GM12878 (cell line): ENCODE measurements at regions not wholly inside any gene's neighbourhood (a gene's known extent, or its start where the extent isn't known, plus 50 kb on each side); places are given as distances from the start of the nearest gene placed in this dataset.

Source experiments
- BACH1 ChIP-seq: fragments of 450-650 bp; IDR thresholded peaks from 2 replicates; pipeline ENCODE4 v1.6.1; 2017; ENCODE audit warnings: mild to moderate bottlenecking, borderline replicate concordance
- MXI1 ChIP-seq: fragments of 150-350 bp; IDR thresholded peaks from 2 replicates; pipeline ENCODE4 v1.6.1; 2011; ENCODE audit warnings: low read depth, mild to moderate bottlenecking, inconsistent platforms, low read length, improper control_type of control experiment
- POLR2A ChIP-seq: IDR thresholded peaks from 2 replicates; pipeline ENCODE4 v1.6.1; 2011; ENCODE audit warnings: low read depth, mild to moderate bottlenecking, low read length
- TAF1 ChIP-seq: IDR thresholded peaks from 2 replicates; pipeline ENCODE4 v1.6.1; 2011; ENCODE audit warnings: mild to moderate bottlenecking, low read depth, low read length, borderline replicate concordance
- YY1 ChIP-seq: IDR thresholded peaks from 2 replicates; pipeline ENCODE4 v1.6.1; 2011; ENCODE audit warnings: low read depth, mild to moderate bottlenecking, low read length
- ZSCAN29 ChIP-seq: fragments of 450-650 bp; IDR thresholded peaks from 2 replicates; pipeline ENCODE4 v1.6.1; 2017; ENCODE audit warnings: mild to moderate bottlenecking, moderate library complexity
- TF ChIP-seq, protein P1 (sequence below), 3 experiments: IDR thresholded peaks in 2 of 3; conservative IDR thresholded peaks in 1 of 3; 2 replicates each; pipeline ENCODE4 v1.5.1; 2011; ENCODE audit warnings: low read depth in 3 of 3, low read length in 3 of 3, mild to moderate bottlenecking in 3 of 3, control low read depth in 2 of 3, moderate library complexity in 2 of 3, inconsistent platforms in 1 of 3, mixed read lengths in 1 of 3; ENCODE audit not compliant: control insufficient read depth in 2 of 3, insufficient read depth in 1 of 3; ENCODE audit errors: extremely low read depth in 1 of 3
- TF ChIP-seq, protein P2 (sequence below): fragments of 450-650 bp; IDR thresholded peaks from 2 replicates; pipeline ENCODE4 v1.6.1; 2017; ENCODE audit warnings: mild to moderate bottlenecking, moderate library complexity
- TF ChIP-seq, protein P3 (sequence below): fragments of 150-350 bp; IDR thresholded peaks from 2 replicates; pipeline ENCODE4 v1.6.1; 2014; ENCODE audit warnings: mild to moderate bottlenecking, low read depth, low read length
- TF ChIP-seq, protein P4 (sequence below): fragments of 450-650 bp; formaldehyde crosslinking; IDR thresholded peaks from 2 replicates; pipeline ENCODE4 v1.4.0; 2022; ENCODE audit warnings: mild to moderate bottlenecking, moderate library complexity
- TF ChIP-seq, protein P5 (sequence below): IDR thresholded peaks from 2 replicates; pipeline ENCODE4 v1.6.1; 2012; ENCODE audit warnings: low read depth, low read length, improper control_type of control experiment
- TF ChIP-seq, protein P6 (sequence below): IDR thresholded peaks from 2 replicates; pipeline ENCODE4 v1.6.1; 2012; ENCODE audit warnings: improper control_type of control experiment, low read depth, low read length; ENCODE audit not compliant: insufficient replicate concordance

DNA sequence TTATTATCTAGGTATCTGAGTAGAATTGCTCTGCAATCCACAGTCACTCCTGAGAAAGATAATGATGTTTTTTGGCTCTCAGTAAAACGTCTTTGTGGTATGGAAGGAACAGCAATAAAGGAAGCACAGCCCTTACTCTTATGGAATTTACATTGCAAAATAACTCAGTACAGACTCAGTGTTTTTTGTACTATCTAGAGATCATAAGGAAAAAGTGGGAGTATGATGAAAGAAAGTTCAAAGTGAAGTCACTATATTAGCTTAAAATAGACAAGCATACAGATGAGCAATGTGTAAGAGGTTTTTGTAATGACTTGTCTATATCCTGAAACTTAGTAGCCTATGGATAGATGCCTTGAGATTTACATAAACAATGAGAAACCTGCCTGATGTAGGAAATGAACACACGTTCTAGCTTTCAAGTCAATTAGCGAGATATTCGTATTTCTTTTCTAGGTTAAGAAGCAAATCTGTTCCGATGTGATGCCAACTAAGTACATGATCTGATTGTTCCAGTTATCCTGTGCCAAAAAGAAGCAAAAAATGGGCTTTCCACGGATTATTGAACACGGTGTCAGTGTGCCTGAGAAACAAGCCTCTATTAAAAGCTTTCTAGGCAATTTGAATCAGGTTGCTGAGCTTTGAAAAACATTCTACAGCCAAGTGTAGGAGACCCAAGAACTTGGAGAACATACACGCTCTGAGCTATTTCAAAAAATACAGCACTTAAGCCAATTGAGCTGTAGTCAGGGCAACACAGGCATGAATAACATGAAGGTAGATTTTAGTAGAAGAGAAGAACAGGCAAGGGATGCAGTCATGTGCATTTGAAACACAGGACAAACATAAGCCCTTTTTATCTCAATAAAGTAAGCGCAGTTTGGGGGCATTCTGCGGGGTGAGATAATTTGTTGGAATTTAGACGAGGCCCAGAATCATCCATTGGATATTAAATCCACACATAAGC lies 86.3 kb upstream of the TAF11L2 start:
- TF ChIP-seq, protein P1, sequence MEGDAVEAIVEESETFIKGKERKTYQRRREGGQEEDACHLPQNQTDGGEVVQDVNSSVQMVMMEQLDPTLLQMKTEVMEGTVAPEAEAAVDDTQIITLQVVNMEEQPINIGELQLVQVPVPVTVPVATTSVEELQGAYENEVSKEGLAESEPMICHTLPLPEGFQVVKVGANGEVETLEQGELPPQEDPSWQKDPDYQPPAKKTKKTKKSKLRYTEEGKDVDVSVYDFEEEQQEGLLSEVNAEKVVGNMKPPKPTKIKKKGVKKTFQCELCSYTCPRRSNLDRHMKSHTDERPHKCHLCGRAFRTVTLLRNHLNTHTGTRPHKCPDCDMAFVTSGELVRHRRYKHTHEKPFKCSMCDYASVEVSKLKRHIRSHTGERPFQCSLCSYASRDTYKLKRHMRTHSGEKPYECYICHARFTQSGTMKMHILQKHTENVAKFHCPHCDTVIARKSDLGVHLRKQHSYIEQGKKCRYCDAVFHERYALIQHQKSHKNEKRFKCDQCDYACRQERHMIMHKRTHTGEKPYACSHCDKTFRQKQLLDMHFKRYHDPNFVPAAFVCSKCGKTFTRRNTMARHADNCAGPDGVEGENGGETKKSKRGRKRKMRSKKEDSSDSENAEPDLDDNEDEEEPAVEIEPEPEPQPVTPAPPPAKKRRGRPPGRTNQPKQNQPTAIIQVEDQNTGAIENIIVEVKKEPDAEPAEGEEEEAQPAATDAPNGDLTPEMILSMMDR (IDR thresholded peaks at IDR 0.05 in 2 of 3, conservative IDR thresholded peaks at IDR 0.05 in 1 of 3; ENCODE audit: control insufficient read depth in 2 of 3, extremely low read depth in 1 of 3, insufficient read depth in 1 of 3, low read depth in 3 of 3, low read length in 3 of 3), result no peak
- no peak for TF ChIP-seq MXI1
- TF ChIP-seq, protein P2, sequence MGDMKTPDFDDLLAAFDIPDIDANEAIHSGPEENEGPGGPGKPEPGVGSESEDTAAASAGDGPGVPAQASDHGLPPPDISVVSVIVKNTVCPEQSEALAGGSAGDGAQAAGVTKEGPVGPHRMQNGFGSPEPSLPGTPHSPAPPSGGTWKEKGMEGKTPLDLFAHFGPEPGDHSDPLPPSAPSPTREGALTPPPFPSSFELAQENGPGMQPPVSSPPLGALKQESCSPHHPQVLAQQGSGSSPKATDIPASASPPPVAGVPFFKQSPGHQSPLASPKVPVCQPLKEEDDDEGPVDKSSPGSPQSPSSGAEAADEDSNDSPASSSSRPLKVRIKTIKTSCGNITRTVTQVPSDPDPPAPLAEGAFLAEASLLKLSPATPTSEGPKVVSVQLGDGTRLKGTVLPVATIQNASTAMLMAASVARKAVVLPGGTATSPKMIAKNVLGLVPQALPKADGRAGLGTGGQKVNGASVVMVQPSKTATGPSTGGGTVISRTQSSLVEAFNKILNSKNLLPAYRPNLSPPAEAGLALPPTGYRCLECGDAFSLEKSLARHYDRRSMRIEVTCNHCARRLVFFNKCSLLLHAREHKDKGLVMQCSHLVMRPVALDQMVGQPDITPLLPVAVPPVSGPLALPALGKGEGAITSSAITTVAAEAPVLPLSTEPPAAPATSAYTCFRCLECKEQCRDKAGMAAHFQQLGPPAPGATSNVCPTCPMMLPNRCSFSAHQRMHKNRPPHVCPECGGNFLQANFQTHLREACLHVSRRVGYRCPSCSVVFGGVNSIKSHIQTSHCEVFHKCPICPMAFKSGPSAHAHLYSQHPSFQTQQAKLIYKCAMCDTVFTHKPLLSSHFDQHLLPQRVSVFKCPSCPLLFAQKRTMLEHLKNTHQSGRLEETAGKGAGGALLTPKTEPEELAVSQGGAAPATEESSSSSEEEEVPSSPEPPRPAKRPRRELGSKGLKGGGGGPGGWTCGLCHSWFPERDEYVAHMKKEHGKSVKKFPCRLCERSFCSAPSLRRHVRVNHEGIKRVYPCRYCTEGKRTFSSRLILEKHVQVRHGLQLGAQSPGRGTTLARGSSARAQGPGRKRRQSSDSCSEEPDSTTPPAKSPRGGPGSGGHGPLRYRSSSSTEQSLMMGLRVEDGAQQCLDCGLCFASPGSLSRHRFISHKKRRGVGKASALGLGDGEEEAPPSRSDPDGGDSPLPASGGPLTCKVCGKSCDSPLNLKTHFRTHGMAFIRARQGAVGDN, result no peak
- TF ChIP-seq ZSCAN29, result no peak
- TF ChIP-seq, protein P3, sequence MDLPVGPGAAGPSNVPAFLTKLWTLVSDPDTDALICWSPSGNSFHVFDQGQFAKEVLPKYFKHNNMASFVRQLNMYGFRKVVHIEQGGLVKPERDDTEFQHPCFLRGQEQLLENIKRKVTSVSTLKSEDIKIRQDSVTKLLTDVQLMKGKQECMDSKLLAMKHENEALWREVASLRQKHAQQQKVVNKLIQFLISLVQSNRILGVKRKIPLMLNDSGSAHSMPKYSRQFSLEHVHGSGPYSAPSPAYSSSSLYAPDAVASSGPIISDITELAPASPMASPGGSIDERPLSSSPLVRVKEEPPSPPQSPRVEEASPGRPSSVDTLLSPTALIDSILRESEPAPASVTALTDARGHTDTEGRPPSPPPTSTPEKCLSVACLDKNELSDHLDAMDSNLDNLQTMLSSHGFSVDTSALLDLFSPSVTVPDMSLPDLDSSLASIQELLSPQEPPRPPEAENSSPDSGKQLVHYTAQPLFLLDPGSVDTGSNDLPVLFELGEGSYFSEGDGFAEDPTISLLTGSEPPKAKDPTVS, result no peak
- TF ChIP-seq TAF1, result no peak
- TF ChIP-seq, protein P4, sequence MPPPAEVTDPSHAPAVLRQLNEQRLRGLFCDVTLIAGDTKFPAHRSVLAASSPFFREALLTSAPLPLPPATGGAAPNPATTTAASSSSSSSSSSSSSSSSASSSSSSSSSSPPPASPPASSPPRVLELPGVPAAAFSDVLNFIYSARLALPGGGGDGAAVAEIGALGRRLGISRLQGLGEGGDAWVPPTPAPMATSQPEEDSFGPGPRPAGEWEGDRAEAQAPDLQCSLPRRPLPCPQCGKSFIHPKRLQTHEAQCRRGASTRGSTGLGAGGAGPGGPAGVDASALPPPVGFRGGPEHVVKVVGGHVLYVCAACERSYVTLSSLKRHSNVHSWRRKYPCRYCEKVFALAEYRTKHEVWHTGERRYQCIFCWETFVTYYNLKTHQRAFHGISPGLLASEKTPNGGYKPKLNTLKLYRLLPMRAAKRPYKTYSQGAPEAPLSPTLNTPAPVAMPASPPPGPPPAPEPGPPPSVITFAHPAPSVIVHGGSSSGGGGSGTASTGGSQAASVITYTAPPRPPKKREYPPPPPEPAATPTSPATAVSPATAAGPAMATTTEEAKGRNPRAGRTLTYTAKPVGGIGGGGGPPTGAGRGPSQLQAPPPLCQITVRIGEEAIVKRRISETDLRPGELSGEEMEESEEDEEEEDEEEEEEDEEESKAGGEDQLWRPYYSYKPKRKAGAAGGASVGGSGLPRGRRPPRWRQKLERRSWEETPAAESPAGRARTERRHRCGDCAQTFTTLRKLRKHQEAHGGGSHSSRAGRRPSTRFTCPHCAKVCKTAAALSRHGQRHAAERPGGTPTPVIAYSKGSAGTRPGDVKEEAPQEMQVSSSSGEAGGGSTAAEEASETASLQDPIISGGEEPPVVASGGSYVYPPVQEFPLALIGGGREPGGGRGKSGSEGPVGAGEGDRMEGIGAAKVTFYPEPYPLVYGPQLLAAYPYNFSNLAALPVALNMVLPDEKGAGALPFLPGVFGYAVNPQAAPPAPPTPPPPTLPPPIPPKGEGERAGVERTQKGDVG, result no peak
- no peak for TF ChIP-seq YY1
- TF ChIP-seq, protein P5, sequence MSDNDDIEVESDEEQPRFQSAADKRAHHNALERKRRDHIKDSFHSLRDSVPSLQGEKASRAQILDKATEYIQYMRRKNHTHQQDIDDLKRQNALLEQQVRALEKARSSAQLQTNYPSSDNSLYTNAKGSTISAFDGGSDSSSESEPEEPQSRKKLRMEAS, result no peak
- TF ChIP-seq, protein P6, sequence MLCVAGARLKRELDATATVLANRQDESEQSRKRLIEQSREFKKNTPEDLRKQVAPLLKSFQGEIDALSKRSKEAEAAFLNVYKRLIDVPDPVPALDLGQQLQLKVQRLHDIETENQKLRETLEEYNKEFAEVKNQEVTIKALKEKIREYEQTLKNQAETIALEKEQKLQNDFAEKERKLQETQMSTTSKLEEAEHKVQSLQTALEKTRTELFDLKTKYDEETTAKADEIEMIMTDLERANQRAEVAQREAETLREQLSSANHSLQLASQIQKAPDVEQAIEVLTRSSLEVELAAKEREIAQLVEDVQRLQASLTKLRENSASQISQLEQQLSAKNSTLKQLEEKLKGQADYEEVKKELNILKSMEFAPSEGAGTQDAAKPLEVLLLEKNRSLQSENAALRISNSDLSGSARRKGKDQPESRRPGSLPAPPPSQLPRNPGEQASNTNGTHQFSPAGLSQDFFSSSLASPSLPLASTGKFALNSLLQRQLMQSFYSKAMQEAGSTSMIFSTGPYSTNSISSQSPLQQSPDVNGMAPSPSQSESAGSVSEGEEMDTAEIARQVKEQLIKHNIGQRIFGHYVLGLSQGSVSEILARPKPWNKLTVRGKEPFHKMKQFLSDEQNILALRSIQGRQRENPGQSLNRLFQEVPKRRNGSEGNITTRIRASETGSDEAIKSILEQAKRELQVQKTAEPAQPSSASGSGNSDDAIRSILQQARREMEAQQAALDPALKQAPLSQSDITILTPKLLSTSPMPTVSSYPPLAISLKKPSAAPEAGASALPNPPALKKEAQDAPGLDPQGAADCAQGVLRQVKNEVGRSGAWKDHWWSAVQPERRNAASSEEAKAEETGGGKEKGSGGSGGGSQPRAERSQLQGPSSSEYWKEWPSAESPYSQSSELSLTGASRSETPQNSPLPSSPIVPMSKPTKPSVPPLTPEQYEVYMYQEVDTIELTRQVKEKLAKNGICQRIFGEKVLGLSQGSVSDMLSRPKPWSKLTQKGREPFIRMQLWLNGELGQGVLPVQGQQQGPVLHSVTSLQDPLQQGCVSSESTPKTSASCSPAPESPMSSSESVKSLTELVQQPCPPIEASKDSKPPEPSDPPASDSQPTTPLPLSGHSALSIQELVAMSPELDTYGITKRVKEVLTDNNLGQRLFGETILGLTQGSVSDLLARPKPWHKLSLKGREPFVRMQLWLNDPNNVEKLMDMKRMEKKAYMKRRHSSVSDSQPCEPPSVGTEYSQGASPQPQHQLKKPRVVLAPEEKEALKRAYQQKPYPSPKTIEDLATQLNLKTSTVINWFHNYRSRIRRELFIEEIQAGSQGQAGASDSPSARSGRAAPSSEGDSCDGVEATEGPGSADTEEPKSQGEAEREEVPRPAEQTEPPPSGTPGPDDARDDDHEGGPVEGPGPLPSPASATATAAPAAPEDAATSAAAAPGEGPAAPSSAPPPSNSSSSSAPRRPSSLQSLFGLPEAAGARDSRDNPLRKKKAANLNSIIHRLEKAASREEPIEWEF, result no peak
- TF ChIP-seq BACH1, result no peak
- TF ChIP-seq POLR2A, result no peak
